Liver (tissue), 8 donors: ENCODE measurements at regions not wholly inside any gene's neighbourhood (a gene's known extent, or its start where the extent isn't known, plus 50 kb on each side); places are given as distances from the start of the nearest gene placed in this dataset.

Experiments used
- DNase-seq: peaks from one replicate; pipeline ENCODE4 v3.0.0-alpha.2; 2017; ENCODE audit warnings: low spot score
- H3K27ac ChIP-seq, 2 donors: one replicate each; pipeline ENCODE4 v1.7.0; 2013; ENCODE audit warnings: inconsistent platforms in 2 of 2, low read length in 2 of 2, control low read depth in 1 of 2, low read depth in 1 of 2, mild to moderate bottlenecking in 1 of 2
- H3K27me3 ChIP-seq, 4 donors: one replicate each; pipeline versions ENCODE4 v1.6.1 to v1.7.0; 2013; ENCODE audit warnings: low read length in 3 of 4, inconsistent platforms in 1 of 4, mild to moderate bottlenecking in 1 of 4, moderate library complexity in 1 of 4; ENCODE audit not compliant: control insufficient read depth in 4 of 4, insufficient read depth in 4 of 4
- H3K36me3 ChIP-seq, 4 donors: one replicate each; pipeline versions ENCODE4 v1.6.1 to v1.7.0; 2013; ENCODE audit warnings: low read length in 3 of 4, mild to moderate bottlenecking in 3 of 4, low read depth in 1 of 4, moderate library complexity in 1 of 4; ENCODE audit not compliant: control insufficient read depth in 4 of 4, insufficient read depth in 3 of 4
- H3K4me1 ChIP-seq, 4 donors: one replicate each; pipeline versions ENCODE4 v1.6.1 to v1.7.0; 2013; ENCODE audit warnings: low read length in 3 of 4, mild to moderate bottlenecking in 3 of 4, moderate library complexity in 1 of 4; ENCODE audit not compliant: control insufficient read depth in 4 of 4, insufficient read depth in 4 of 4
- H3K4me3 ChIP-seq, 3 donors: one replicate each; pipeline versions ENCODE4 v1.6.1 to v1.7.0; 2013; ENCODE audit warnings: low read length in 3 of 3, control low read depth in 1 of 3, low read depth in 1 of 3, mild to moderate bottlenecking in 1 of 3
- H3K9ac ChIP-seq, 2 donors: one replicate each; pipeline ENCODE4 v1.7.0; 2013; ENCODE audit warnings: low read length in 2 of 2, mild to moderate bottlenecking in 2 of 2, moderate library complexity in 2 of 2, control low read depth in 1 of 2, low read depth in 1 of 2
- H3K9me3 ChIP-seq, 4 donors: one replicate each; pipeline versions ENCODE4 v1.6.1 to v1.7.0; 2013; ENCODE audit warnings: low read length in 3 of 4; ENCODE audit not compliant: control insufficient read depth in 4 of 4
- ATF3 ChIP-seq: IDR thresholded peaks from 2 replicates; pipeline ENCODE4 v1.6.1; 2016; ENCODE audit warnings: antibody characterized with exemption
- CTCF ChIP-seq: fragments of 150-350 bp; IDR thresholded peaks from 2 replicates; pipeline ENCODE4 v1.5.1; 2017; ENCODE audit warnings: improper control_type of control experiment, low read depth, low read length; ENCODE audit not compliant: missing input control
- EGR1 ChIP-seq, 2 donors: IDR thresholded peaks; 2 replicates each; pipeline ENCODE4 v1.6.1; 2016 to 2018; ENCODE audit warnings: antibody characterized with exemption in 2 of 2, low read depth in 2 of 2
- FOXA2 ChIP-seq: IDR thresholded peaks from 2 replicates; pipeline ENCODE4 v1.6.1; 2016; ENCODE audit warnings: antibody characterized with exemption
- GABPA ChIP-seq, 2 donors: IDR thresholded peaks in 1 of 2; conservative IDR thresholded peaks in 1 of 2; 2 replicates each; pipeline ENCODE4 v1.6.1; 2016; ENCODE audit warnings: antibody characterized with exemption in 2 of 2, mild to moderate bottlenecking in 1 of 2, moderate library complexity in 1 of 2
- HNF4A ChIP-seq, 2 donors: conservative IDR thresholded peaks; 2 replicates each; pipeline ENCODE4 v1.6.1; 2016; ENCODE audit warnings: antibody characterized with exemption in 2 of 2, mild to moderate bottlenecking in 2 of 2
- HNF4G ChIP-seq: IDR thresholded peaks from 2 replicates; pipeline ENCODE4 v1.6.1; 2016; ENCODE audit warnings: antibody characterized with exemption
- JUND ChIP-seq, 2 donors: IDR thresholded peaks; 2 replicates each; pipeline ENCODE4 v1.6.1; 2016; ENCODE audit warnings: antibody characterized with exemption in 2 of 2
- MAX ChIP-seq: IDR thresholded peaks from 2 replicates; pipeline ENCODE4 v1.6.1; 2016; ENCODE audit warnings: antibody characterized with exemption
- NR2F2 ChIP-seq: IDR thresholded peaks from 2 replicates; pipeline ENCODE4 v1.6.1; 2016; ENCODE audit warnings: antibody characterized with exemption
- RAD21 ChIP-seq, 2 donors: IDR thresholded peaks; 2 replicates each; pipeline ENCODE4 v1.6.1; 2016; ENCODE audit warnings: antibody characterized with exemption in 2 of 2, mild to moderate bottlenecking in 2 of 2
- RXRA ChIP-seq, 2 donors: IDR thresholded peaks; 2 replicates each; pipeline ENCODE4 v1.6.1; 2017 to 2018; ENCODE audit warnings: antibody characterized with exemption in 2 of 2, mild to moderate bottlenecking in 1 of 2
- SP1 ChIP-seq: IDR thresholded peaks from 2 replicates; pipeline ENCODE4 v1.6.1; 2018; ENCODE audit warnings: antibody characterized with exemption, mild to moderate bottlenecking
- TAF1 ChIP-seq: conservative IDR thresholded peaks from 2 replicates; pipeline ENCODE4 v1.6.1; 2016; ENCODE audit warnings: antibody characterized with exemption, mild to moderate bottlenecking
- YY1 ChIP-seq: IDR thresholded peaks from 2 replicates; pipeline ENCODE4 v1.6.1; 2016; ENCODE audit warnings: antibody characterized with exemption, mild to moderate bottlenecking
- ZBTB33 ChIP-seq: IDR thresholded peaks from 2 replicates; pipeline ENCODE4 v1.6.1; 2016; ENCODE audit warnings: antibody characterized with exemption
- WGBS: extraction: QIAGEN DNeasy Blood & Tissue Kit; methylation state at CpG from one replicate; pipeline ENCODE4 v1.1.7; 2013; 5-methylcytosine and 5-hydroxymethylcytosine counted together
- donor health status: healthy.
- donor health status: healthy.
- donor health status: healthy.
- donor health status: healthy.
- donor health status: healthy.

GRCh38 chr12:63266988-63267387 lies 116.0 kb upstream of the AVPR1A start:
- H3K9ac ChIP-seq, result no peak overlapping the region
- TF ChIP-seq SP1 (no peak), MAX (no peak), EGR1 (IDR thresholded peaks at IDR 0.05; ENCODE audit: low read depth in 2 of 2) (no peak), ATF3 (no peak), NR2F2 (no peak), JUND (IDR thresholded peaks at IDR 0.05) (no peak), YY1 (no peak), HNF4A (conservative IDR thresholded peaks at IDR 0.05) (no peak), GABPA (IDR thresholded peaks at IDR 0.05 in 1 of 2, conservative IDR thresholded peaks at IDR 0.05 in 1 of 2) (no peak), TAF1 (no peak), ZBTB33 (no peak), CTCF (no peak), HNF4G (no peak)
- H3K4me3 ChIP-seq, result peak overlapping the region in 1 of 3 donors; percentile 29
- peaks cover 0 to 3% (median 2%) of the 10 kb centered on the region in 4 donors for H3K9me3 ChIP-seq
- no peak overlapping the region for H3K27ac ChIP-seq
- H3K36me3 ChIP-seq, result no peaks in the 10 kb centered on the region
- no peaks in the 10 kb centered on the region for H3K4me1 ChIP-seq
- no peaks in the 10 kb centered on the region for H3K27me3 ChIP-seq
- DNase-seq, result no peak
- WGBS, result 85% methylated on average over 1 of the region's 1 CpG

GRCh38 chr12:63264629-63265028 lies 113.6 kb upstream of the AVPR1A start:
- no peak for TF ChIP-seq FOXA2
- no peak for TF ChIP-seq ZBTB33
- no peak for TF ChIP-seq NR2F2
- TF ChIP-seq HNF4G, result no peak
- no peak for TF ChIP-seq JUND (IDR thresholded peaks at IDR 0.05)
- TF ChIP-seq RAD21 (IDR thresholded peaks at IDR 0.05), result no peak
- TF ChIP-seq GABPA (IDR thresholded peaks at IDR 0.05 in 1 of 2, conservative IDR thresholded peaks at IDR 0.05 in 1 of 2), result no peak
- no peak for TF ChIP-seq RXRA (IDR thresholded peaks at IDR 0.05)
- no peak for TF ChIP-seq CTCF
- no peak for TF ChIP-seq MAX
- no peak for TF ChIP-seq YY1
- TF ChIP-seq SP1, result no peak
- TF ChIP-seq HNF4A (conservative IDR thresholded peaks at IDR 0.05), result no peak
- TF ChIP-seq EGR1 (IDR thresholded peaks at IDR 0.05; ENCODE audit: low read depth in 2 of 2), result no peak
- TF ChIP-seq TAF1, result no peak
- Histone ChIP-seq H3K36me3 (no peaks in the 10 kb centered on the region), H3K4me1 (no peaks in the 10 kb centered on the region)

More at GRCh38 chr12:63264629-63265028, 113.6 kb upstream of the AVPR1A start:
- Histone ChIP-seq H3K9me3 (peaks cover 0 to 3% (median 2%) of the 10 kb centered on the region in 4 donors), H3K9ac (no peak overlapping the region), H3K27ac (no peak overlapping the region), H3K4me3 (no peak overlapping the region), H3K27me3 (no peaks in the 10 kb centered on the region)
- DNase-seq, result no peak
- WGBS, result 86% methylated on average over 6 of the region's 6 CpGs
